GM18499 (cell line): ENCODE measurements at regions not wholly inside any gene's neighbourhood (a gene's known extent, or its start where the extent isn't known, plus 50 kb on each side); places are given as distances from the start of the nearest gene placed in this dataset.
A peak's percentile ranks its signal among the peaks of the same experiment; 100 is the strongest.
"Not testable (repeated sequence)": the region's sequence is repeated elsewhere in the genome, so short reads cannot be mapped to it uniquely, and the experiment has no call there.

Source experiments
- ATAC-seq: cut with Tn5 transposase; IDR thresholded peaks from one replicate; pipeline ENCODE4 v1.9.1; 2021; ENCODE audit warnings: moderate number of reproducible peaks; ENCODE audit not compliant: insufficient read depth, unreplicated experiment

GRCh38 chr14:49280566-49280965, 305.6 kb downstream of the RPS29 start:
- no peak for ATAC-seq

GRCh38 chr14:49250517-49250916, 335.7 kb downstream of the RPS29 start:
- no peak for ATAC-seq

DNA sequence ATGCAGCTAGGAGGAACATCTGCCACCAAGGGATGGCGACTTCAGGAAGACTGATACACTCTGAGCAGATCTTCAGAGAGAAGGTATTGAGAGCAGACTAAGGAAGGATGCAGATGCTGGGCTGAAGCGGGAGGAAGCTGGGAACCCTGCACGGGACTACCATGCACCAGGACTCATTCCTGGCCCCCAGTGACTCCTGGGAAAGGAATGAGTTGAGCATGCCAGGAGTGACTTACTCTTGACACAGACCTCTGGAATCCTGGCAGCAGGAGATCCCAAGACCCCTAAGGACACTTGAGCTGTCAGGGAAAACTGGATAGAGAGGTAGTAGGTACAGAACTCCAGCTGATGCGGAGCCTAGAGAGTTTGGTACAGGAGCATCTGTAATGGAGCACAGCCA, 336.1 kb downstream of the RPS29 start:
- ATAC-seq, result no peak

- ATAC-seq, result no peak
Observed at GRCh38 chr14:49249022-49249421, 337.2 kb downstream of the RPS29 start.

GRCh38 chr14:49243777-49244176, 342.4 kb downstream of the RPS29 start:
- ATAC-seq, result not testable (repeated sequence)

GRCh38 chr14:49240383-49240782, 345.8 kb downstream of the RPS29 start:
- ATAC-seq, result no peak

- no peak for ATAC-seq
Observed at GRCh38 chr14:49228552-49228951, 357.6 kb downstream of the RPS29 start.

DNA sequence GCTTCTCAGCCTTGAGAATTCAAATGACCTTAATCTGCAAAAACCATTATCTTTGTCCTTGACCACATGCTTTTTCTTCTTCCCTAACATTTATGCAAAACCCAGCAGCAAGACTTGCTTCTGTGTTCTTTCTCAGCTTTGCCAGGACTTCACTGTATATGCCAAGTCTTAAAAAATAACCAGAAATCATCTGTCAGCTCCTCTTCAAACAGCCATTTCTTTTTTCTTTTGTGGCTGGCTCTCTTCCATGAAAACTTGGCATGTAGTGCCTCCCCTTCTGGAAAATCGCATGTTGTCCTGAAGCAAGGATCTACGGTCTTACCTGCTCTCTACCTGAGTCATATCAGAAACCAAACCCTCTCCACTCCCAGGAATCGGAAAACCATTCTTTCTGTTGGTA, 364.9 kb downstream of the RPS29 start:
- no peak for ATAC-seq

DNA sequence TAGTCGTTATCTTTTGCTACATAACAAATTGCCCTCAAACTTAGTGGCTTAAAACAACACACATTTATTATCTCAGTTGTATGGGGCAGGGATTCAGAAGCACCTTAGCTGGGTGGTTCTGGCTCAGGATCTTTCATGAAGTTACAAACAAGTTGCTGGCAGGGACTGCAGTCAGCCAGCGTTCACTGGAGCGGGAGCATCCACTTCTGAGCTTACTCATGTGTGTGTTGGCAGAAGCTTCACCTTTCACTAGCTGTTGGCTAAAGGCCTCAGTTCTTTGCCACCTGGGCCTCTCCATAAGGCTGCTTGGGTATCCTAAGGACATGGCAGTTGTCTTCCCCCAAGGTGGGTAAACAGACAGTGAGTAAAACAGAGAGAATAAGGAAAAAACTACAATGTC, 365.7 kb downstream of the RPS29 start:
- ATAC-seq, result no peak

- no peak for ATAC-seq
Observed at GRCh38 chr14:49218436-49219092, 367.6 kb downstream of the RPS29 start.

GRCh38 chr14:49212721-49213120, 373.5 kb downstream of the RPS29 start:
- no peak for ATAC-seq

- no peak for ATAC-seq
Observed at GRCh38 chr14:49209416-49209815, 376.8 kb downstream of the RPS29 start.

DNA sequence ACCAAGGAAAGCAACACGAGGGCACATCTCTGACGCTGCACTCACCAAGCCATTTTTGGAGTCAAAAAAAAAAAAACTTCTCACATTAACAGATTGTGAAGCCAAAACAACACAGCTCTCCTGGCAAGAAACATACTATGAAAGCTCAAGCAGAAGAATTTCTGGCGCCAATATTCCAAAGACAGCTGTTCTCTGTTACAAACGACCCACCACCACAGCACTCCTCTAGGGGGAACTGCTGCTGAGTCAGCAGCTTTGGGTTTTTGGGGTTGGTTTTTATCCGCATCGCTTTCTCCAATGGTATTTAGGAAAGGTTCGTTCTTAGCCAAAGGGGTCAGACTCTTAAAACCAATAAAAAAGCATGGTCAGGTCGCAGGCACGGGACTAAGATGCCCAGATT, 379.4 kb downstream of the RPS29 start:
- no peak for ATAC-seq

DNA sequence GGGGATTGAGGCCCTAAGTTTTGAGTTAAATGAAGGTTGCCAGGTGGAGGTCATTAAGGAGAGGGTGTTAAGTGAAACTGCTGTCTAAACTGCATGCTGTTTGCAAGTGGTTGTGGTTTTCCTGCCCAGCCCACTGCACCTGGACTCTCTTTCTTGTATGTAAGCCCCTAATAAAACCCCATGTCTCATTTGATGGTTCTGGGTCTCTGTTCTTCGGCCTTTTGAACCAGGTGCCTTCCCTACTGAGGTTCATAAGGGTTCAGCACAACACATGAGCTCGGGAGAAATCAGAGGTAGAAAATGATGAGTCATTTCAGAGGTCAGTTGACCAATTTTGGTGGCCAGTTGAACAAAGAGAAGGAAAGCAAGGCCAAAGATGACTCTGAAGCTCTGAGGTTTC, 382.5 kb downstream of the RPS29 start:
- no peak for ATAC-seq

GRCh38 chr14:49199159-49199558, 387.0 kb downstream of the RPS29 start:
- no peak for ATAC-seq

GRCh38 chr14:49196327-49196726, 389.9 kb downstream of the RPS29 start:
- ATAC-seq, result no peak

DNA sequence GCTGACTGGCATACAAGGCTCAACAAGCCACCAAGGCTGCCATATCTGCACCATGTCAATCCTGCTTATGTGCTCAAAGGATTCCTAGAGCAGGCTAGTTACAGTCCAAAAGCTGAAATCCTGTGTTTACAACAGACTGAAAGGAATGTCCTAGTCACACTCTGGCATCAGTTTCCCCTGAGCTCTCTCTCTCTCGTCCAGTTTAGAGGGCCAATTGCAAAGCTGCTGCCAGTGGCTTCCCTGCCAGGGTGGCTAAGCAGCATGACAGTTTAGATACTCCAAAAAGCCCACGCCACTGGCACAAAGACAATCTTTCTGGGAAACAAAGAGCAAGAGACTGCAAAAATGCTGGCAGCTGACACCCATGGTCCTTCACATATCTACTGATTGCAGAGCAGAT, 392.1 kb downstream of the RPS29 start:
- no peak for ATAC-seq

- peak; percentile 91 for ATAC-seq
Observed at GRCh38 chr14:49193332-49194065, 392.7 kb downstream of the RPS29 start.

- no peak for ATAC-seq
Observed at GRCh38 chr14:49191380-49191779, 394.8 kb downstream of the RPS29 start.

DNA sequence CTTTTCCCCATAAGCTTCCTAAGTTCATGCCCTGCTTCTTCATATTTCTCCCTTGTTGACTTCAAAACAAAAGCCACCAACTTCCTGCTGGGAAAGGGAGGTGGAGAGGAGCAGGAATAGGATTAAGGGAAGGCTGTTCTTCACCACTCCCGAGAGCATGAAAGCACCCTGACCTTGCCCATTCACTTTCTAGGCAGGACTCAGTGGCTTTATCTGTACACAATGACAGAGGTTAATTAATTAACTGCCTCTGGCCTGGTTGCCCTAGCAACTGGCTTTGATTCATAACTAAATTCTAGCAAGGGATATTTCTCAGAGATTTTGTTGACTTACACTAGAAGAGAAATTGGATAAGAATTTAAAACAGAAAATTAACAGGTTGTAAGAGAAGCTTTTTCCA, 396.8 kb downstream of the RPS29 start:
- no peak for ATAC-seq

DNA sequence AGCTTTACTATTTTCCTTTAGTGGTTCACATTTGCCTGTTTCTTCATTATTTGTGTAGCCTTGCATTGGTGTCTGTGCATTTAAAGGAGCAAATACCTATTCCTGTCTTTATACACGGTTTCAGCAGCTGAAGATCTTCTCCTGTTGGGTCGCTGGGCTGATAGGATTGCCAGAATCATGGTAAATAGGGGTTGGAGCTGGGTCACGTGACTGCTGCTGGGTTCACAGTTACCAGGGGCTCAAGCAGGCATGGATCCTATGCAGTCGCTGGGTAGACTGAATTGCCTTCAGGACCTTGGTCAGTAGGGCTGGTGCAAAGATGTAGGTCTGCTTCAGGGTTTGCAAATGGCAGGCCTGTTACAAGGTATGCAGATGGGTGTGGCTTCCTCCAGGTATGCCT, 398.4 kb downstream of the RPS29 start:
- no peak for ATAC-seq

DNA sequence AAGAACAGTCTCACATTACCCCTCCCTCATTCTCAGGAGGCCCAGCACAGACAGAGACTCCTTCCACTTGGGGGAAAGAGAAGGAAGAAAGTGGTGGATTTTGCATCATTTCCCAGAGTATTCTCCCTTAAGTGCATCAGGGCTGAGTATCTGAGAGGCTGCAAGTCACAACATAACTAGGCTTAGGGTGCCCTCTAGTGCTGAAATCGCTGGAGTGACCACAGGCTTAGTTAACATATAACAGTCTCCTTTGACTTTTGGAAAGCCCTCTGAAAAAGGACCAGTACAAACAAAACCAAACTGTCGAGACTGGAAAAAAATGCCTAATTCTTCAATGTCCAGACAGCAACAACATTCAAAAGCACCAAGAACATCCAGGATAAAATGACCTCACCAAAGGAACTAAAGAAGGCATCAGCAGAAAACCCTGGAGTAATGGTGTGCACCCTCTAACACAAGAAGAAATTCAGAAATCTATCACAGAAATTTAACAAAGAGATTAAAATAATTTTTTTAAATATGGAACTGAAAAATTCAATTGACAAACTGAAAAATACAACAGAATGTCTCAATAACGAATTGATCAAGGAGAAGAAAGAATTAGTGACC, 412.3 kb downstream of the RPS29 start:
- peak; percentile 94 for ATAC-seq
